Activated CD4-positive, alpha-beta memory T cell treated with anti-CD3 and anti-CD28 coated beads for 36 hours (primary cell): ENCODE measurements at regions not wholly inside any gene's neighbourhood (a gene's known extent, or its start where the extent isn't known, plus 50 kb on each side); places are given as distances from the start of the nearest gene placed in this dataset.
"Not testable (repeated sequence)": the region's sequence is repeated elsewhere in the genome, so short reads cannot be mapped to it uniquely, and the experiment has no call there.

Source experiments
- CTCF ChIA-PET: fragments of 350-600 bp; sonication (Branson Sonifier 250); formaldehyde crosslinking; loops from one replicate; lab custom pipeline; 2021; ENCODE audit warnings: antibody characterized with exemption, inconsistent platforms; lab: Charles Lee
- POLR2A ChIA-PET: fragments of 350-600 bp; sonication (Branson Sonifier 250); formaldehyde crosslinking; loops from one replicate; lab custom pipeline; 2021; ENCODE audit warnings: antibody characterized with exemption; lab: Charles Lee
- DNase-seq: peaks from one replicate; pipeline ENCODE4 v3.0.0-alpha.2; 2020
- H3K27ac Mint-ChIP-seq: one replicate; pipeline ENCODE4 v1.8.0; 2021; ENCODE audit warnings: mixed read lengths
- H3K27me3 Mint-ChIP-seq: one replicate; pipeline ENCODE4 v1.8.0; 2021; ENCODE audit warnings: mixed read lengths
- H3K36me3 Mint-ChIP-seq: one replicate; pipeline ENCODE4 v1.8.0; 2021; ENCODE audit warnings: mixed read lengths
- H3K4me1 Mint-ChIP-seq: one replicate; pipeline ENCODE4 v1.8.0; 2021; ENCODE audit warnings: low read depth, mixed read lengths
- H3K4me3 Mint-ChIP-seq: one replicate; pipeline ENCODE4 v1.8.0; 2021; ENCODE audit warnings: mild to moderate bottlenecking, mixed read lengths
- H3K9me3 Mint-ChIP-seq: one replicate; pipeline ENCODE4 v1.8.0; 2021; ENCODE audit warnings: mixed read lengths
- intact Hi-C: fragments of 100-400 bp; cut with micrococcal nuclease; formaldehyde crosslinking; loops from one replicate; pipeline ENCODE4 v1.15.1; 2023

- CTCF ChIA-PET = interaction anchor here (0.6 kb wide), 1 partner anchor 25 kb away, joined by 3 read pairs; no protein-coding TSS in a partner anchor
- POLR2A ChIA-PET, H3K4me1 Mint-ChIP-seq, H3K9me3 Mint-ChIP-seq, H3K36me3 Mint-ChIP-seq, intact Hi-C loops, H3K27ac Mint-ChIP-seq: not testable (repeated sequence)
- Mint-ChIP-seq H3K4me3 (peak overlapping the region; percentile 20), H3K27me3 (peaks cover 23% of the 10 kb centered on the region)
- DNase-seq = peak; percentile 38
Measured at GRCh38 chr15:28789401-28790114, 58.9 kb downstream of the GOLGA6L7 start.

DNA sequence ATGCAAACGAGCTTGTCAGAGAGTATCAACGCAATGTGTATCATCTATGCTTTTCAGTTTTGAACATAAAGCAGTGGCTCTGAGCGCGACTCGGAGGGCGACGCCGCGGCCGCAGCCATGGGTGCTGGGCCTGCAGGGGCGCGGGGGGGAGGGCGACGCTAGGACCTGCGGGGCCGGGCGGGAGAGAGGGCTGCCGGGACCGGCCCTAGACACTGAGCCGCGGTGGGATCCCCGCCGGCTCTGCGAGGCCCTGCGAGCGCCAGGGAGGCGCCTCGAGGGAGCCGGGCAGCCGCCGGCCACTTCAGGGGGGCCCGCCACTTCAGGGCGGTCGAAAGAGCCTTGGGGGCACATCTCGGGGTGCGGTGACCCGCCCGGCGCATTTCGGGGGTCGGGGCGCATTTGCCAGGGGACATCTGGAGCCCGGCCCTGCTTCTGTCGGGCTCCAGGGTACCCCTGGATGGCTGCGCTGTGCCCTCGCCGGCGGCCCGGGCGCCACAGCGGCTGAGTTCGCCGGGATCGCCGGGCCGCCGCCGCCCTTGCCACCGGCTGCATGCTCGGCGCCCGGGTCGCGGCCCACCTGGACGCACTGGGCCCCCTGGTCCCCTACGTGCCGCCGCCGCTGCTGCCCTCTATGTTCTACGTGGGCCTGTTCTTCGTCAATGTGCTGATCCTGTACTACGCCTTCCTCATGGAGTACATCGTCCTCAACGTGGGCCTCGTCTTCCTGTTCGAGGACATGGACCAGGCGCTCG lies 59.6 kb downstream of the GOLGA6L7 start:
- H3K4me3 Mint-ChIP-seq, H3K36me3 Mint-ChIP-seq, H3K9me3 Mint-ChIP-seq, CTCF ChIA-PET, H3K4me1 Mint-ChIP-seq, intact Hi-C loops, DNase-seq, POLR2A ChIA-PET, H3K27ac Mint-ChIP-seq: not testable (repeated sequence)
- H3K27me3 Mint-ChIP-seq = peaks cover 23% of the 10 kb centered on the region

GRCh38 chr15:28788176-28788575 lies 60.3 kb downstream of the GOLGA6L7 start:
- POLR2A ChIA-PET, intact Hi-C loops, H3K36me3 Mint-ChIP-seq, CTCF ChIA-PET, H3K9me3 Mint-ChIP-seq, H3K4me3 Mint-ChIP-seq, DNase-seq, H3K4me1 Mint-ChIP-seq, H3K27ac Mint-ChIP-seq: not testable (repeated sequence)
- H3K27me3 Mint-ChIP-seq = peaks cover 23% of the 10 kb centered on the region

GRCh38 chr15:28786521-28786920 lies 61.9 kb downstream of the GOLGA6L7 start:
- intact Hi-C loops = no loop called here

DNA sequence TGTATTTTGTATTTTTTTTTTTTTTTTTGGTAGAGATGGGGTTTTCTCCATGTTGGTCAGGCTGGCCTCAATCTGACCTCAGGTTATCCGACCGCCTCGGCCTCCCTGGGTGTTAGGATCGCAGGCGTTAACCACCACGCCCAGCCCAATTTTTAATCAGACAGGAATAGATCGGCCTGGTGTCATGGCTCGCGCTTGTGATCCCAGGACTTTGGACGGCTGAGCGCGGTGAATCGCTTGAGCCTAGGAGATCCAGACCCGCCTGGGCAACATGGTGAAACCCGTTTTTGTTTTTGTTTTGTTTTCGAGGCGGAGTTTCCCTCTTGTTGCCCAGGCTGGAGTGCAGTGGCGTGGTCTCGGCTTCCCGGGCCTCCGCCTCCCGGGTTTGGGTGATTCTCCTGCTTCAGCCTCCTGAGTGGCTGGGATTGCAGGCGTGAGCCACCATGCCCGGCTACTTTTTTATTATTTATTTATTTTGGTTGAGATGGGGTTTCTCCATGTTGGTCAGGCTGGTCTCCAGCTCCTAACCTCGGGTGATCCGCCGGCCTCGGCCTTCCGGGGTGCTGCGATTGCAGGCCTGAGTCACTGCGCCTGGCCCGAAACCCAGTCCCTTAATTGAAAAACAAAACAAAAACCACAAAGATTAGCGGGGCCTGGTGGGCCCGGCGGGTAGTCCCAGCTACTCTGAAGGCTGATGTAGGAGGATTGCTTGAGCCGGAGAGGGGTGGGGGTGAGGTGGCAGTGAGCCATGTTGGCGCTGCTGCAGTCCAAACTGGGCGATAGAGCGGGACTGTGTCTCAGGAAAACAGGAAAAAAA lies 63.9 kb downstream of the GOLGA6L7 start:
- H3K4me3 Mint-ChIP-seq, POLR2A ChIA-PET, CTCF ChIA-PET, H3K27ac Mint-ChIP-seq, H3K36me3 Mint-ChIP-seq, intact Hi-C loops, H3K4me1 Mint-ChIP-seq, H3K9me3 Mint-ChIP-seq, DNase-seq: not testable (repeated sequence)
- H3K27me3 Mint-ChIP-seq = peaks cover 12% of the 10 kb centered on the region

More at GRCh38 chr15:28786521-28786920, 61.9 kb downstream of the GOLGA6L7 start:
- Mint-ChIP-seq H3K27me3 (peaks cover 14% of the 10 kb centered on the region), H3K9me3 (no peaks in the 10 kb centered on the region), H3K36me3 (no peaks in the 10 kb centered on the region), H3K4me3 (no peak overlapping the region), H3K4me1 (peaks cover 5% of the 10 kb centered on the region), H3K27ac (no peak overlapping the region)
- CTCF ChIA-PET = no interaction called here
- no peak for DNase-seq
- POLR2A ChIA-PET = no interaction called here

DNA sequence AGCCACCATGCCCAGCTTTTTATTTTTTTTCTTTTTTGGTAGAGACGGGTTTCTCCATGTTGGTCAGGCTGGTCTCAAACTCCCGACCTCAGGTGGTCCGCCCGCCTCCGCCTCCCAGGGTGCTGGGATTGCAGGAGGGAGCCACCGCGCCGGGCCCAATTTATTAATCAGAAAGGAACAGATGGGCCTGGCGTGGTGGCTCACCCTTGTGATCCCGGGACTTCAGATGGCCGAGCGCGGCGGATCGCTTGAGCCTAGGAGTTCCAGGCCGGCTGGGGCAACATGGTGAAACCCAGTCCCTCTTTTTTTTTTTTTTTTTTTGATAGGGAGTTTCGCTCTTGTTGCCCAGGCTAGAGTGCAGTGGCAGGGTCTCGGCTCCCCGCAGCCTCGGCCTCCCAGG lies 64.6 kb downstream of the GOLGA6L7 start:
- no peak overlapping the region for H3K27ac Mint-ChIP-seq
- peaks cover 9% of the 10 kb centered on the region for H3K27me3 Mint-ChIP-seq
- no peaks in the 10 kb centered on the region for H3K4me1 Mint-ChIP-seq
- no peaks in the 10 kb centered on the region for H3K36me3 Mint-ChIP-seq
- H3K9me3 Mint-ChIP-seq = no peaks in the 10 kb centered on the region
- ChIA-PET CTCF (no interaction called here), POLR2A (no interaction called here)
- DNase-seq = no peak
- intact Hi-C loops = no loop called here
- no peak overlapping the region for H3K4me3 Mint-ChIP-seq

DNA sequence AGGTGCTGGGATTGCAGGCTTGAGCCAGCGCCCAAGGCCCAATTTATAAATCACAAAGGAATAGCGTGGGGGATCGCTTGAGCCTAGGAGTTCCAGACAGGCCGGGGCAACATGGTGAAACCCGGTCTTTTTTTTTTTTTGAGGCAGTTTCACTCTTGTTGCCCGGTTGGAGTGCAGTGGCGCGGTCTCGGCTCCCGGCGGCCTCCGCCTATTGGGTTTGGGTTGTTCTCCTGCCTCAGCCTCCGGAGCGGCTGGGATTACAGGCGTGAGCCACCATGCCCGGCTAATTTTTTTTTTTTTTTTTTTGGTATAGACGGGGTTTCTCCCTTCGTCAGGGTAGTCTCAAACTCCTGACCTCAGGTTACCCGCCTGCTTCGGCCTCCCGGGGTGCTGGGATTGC lies 65.0 kb downstream of the GOLGA6L7 start:
- intact Hi-C loops = no loop called here
- Mint-ChIP-seq H3K36me3 (no peaks in the 10 kb centered on the region), H3K4me1 (no peaks in the 10 kb centered on the region), H3K4me3 (no peak overlapping the region), H3K9me3 (no peaks in the 10 kb centered on the region), H3K27me3 (peaks cover 8% of the 10 kb centered on the region), H3K27ac (no peak overlapping the region)
- CTCF ChIA-PET = no interaction called here
- DNase-seq = no peak
- POLR2A ChIA-PET = no interaction called here

- H3K36me3 Mint-ChIP-seq, POLR2A ChIA-PET, H3K4me3 Mint-ChIP-seq, DNase-seq, CTCF ChIA-PET, H3K4me1 Mint-ChIP-seq, H3K27me3 Mint-ChIP-seq, H3K9me3 Mint-ChIP-seq, intact Hi-C loops, H3K27ac Mint-ChIP-seq: not testable (repeated sequence)
Measured at GRCh38 chr15:28778397-28778796, 66.2 kb upstream of the GOLGA8M start.

DNA sequence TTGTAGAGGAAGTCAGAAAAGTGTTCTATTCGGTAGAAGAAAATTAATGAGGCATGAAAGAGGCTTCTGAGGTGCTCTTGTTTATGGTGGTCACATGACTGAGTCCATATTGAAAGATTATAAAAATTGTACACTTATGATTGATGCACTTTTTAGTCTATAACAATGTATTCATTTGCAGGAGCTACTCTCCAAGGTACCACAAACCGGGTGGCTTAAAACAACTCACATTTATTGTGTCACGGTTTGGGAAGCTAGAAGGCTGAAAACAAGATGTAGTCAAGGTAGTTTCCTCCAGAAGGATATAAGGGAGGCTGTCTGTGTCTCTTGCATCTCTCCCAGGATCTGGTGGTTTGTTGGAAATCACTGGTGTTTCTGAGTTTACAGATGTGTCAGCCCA lies 60.6 kb upstream of the GOLGA8M start:
- H3K4me1 Mint-ChIP-seq, H3K4me3 Mint-ChIP-seq, H3K27ac Mint-ChIP-seq, intact Hi-C loops, H3K36me3 Mint-ChIP-seq, H3K27me3 Mint-ChIP-seq, H3K9me3 Mint-ChIP-seq, DNase-seq, POLR2A ChIA-PET, CTCF ChIA-PET: not testable (repeated sequence)
